RWPE1 (cell line): ENCODE measurements at regions not wholly inside any gene's neighbourhood (a gene's known extent, or its start where the extent isn't known, plus 50 kb on each side); places are given as distances from the start of the nearest gene placed in this dataset.

ENCODE experiments used
- CTCF ChIA-PET: fragments of 350-600 bp; sonication (Branson Sonifier 250); formaldehyde crosslinking; extraction: SDS; loops from one replicate; lab custom pipeline; 2021; lab: Yijun Ruan, JAX
- POLR2A ChIA-PET: fragments of 400-600 bp; formaldehyde crosslinking; extraction: SDS; loops from one replicate; lab custom pipeline; 2020; ENCODE audit warnings: antibody characterized with exemption; ENCODE audit not compliant: low non-redundant PET; lab: Yijun Ruan, JAX
- DNase-seq: peaks from one replicate; pipeline ENCODE4 v3.0.0; 2012; ENCODE audit warnings: low spot score
- H3K27ac ChIP-seq: fragments of 450-650 bp; 2 replicates; pipeline ENCODE4 v1.5.1; 2017
- TF ChIP-seq, protein P1 (sequence below): fragments of 450-650 bp; conservative IDR thresholded peaks from 2 replicates; pipeline ENCODE4 v1.5.1; 2017; ENCODE audit warnings: low read depth, mild to moderate bottlenecking

GRCh38 chr4:3851881-3852280 lies 85.7 kb downstream of the ADRA2C start:
- ChIA-PET POLR2A (no interaction called here), CTCF (no interaction called here)
- no peak for DNase-seq
- H3K27ac ChIP-seq = no peak overlapping the region
- TF ChIP-seq, protein P1, sequence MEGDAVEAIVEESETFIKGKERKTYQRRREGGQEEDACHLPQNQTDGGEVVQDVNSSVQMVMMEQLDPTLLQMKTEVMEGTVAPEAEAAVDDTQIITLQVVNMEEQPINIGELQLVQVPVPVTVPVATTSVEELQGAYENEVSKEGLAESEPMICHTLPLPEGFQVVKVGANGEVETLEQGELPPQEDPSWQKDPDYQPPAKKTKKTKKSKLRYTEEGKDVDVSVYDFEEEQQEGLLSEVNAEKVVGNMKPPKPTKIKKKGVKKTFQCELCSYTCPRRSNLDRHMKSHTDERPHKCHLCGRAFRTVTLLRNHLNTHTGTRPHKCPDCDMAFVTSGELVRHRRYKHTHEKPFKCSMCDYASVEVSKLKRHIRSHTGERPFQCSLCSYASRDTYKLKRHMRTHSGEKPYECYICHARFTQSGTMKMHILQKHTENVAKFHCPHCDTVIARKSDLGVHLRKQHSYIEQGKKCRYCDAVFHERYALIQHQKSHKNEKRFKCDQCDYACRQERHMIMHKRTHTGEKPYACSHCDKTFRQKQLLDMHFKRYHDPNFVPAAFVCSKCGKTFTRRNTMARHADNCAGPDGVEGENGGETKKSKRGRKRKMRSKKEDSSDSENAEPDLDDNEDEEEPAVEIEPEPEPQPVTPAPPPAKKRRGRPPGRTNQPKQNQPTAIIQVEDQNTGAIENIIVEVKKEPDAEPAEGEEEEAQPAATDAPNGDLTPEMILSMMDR = no peak

- ChIA-PET POLR2A (no interaction called here), CTCF (no interaction called here)
- no peak for DNase-seq
- no peak overlapping the region for H3K27ac ChIP-seq
- TF ChIP-seq, protein P1 = no peak
Measured at GRCh38 chr4:3852309-3852708, 86.1 kb downstream of the ADRA2C start.

DNA sequence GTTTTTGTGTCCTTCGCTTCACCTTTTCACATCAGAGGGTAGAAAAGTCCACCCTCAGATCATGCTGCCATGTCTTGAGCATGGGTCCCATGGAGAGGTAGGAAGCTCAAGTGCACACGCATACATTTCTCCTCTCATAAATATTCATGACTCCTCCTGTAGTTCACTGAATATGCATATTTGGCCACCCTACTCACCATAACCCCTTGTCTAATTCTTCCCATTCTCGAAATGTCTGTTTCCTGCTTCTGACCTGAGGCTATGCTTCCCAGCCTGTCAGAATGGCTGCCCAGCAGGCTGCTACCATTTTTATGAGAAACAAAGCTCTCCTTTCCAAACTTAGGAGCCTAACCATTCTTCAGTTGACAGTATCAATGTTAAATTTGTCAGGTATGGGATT lies 86.5 kb downstream of the ADRA2C start:
- no peak for DNase-seq
- POLR2A ChIA-PET = no interaction called here
- TF ChIP-seq, protein P1 = no peak
- CTCF ChIA-PET = no interaction called here
- no peak overlapping the region for H3K27ac ChIP-seq

GRCh38 chr4:3853388-3854035 lies 87.3 kb downstream of the ADRA2C start:
- H3K27ac ChIP-seq = no peak overlapping the region
- CTCF ChIA-PET = interaction anchor here (0.6 kb wide), 1 partner anchor 55 kb away, joined by 3 read pairs; no protein-coding TSS in a partner anchor
- POLR2A ChIA-PET = no interaction called here
- no peak for DNase-seq
- TF ChIP-seq, protein P1 = no peak

DNA sequence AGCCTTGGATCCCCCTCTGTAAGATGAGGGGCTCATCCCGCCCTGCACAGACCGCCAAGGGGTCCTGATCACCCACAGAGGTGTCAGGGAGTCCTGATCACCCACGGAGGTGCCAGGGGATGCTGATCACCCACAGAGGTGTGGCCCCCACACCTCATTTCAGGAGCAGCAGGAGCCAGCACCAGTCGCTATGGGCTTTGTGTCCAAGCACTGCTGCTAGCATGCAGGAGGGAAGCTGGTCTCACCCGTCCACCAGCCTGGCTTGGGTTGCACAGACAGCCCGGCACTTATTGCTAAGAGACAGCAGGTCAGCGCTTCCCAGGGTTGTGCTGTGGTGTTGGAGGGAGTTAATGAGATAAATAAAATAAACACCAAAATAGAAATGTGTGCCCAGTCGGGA lies 88.5 kb downstream of the ADRA2C start:
- DNase-seq = no peak
- POLR2A ChIA-PET = no interaction called here
- CTCF ChIA-PET = no interaction called here
- H3K27ac ChIP-seq = no peak overlapping the region
- TF ChIP-seq, protein P1 = no peak

DNA sequence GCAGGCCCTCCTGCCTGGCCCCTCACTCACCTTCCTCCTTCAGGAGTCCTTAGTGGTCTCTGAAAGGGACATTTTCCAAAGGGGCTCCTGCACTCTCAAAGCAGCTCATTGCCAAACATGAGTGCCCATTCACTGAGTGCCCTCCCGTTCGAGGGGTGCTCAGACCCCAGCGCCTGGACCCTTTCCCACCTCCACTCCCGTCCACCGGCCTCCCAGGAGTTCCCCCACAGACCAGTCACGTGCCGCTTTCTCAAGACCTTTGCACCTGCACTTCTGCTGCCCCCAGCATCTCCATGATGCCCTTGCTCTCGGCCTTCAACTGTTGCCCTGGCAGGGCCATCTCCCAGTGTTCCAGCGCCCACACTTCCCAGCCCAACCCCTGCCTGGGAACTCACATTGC lies 89.5 kb downstream of the ADRA2C start:
- DNase-seq = no peak
- CTCF ChIA-PET = no interaction called here
- TF ChIP-seq, protein P1 = no peak
- no peak overlapping the region for H3K27ac ChIP-seq
- POLR2A ChIA-PET = no interaction called here
